ENCODE measurements at regions not wholly inside any gene's neighbourhood (a gene's known extent, or its start where the extent isn't known, plus 50 kb on each side); places are given as distances from the start of the nearest gene placed in this dataset.
"Not testable (repeated sequence)": the region's sequence is repeated elsewhere in the genome, so short reads cannot be mapped to it uniquely, and the experiment has no call there.

GRCh38 chr1:100657876-100658715, 61.4 kb upstream of the VCAM1 start:
- no peaks in the 10 kb centered on the region for H3K36me3 Mint-ChIP-seq (ENCODE audit: low read depth)
- H3K9me3 Mint-ChIP-seq = peaks cover 4% of the 10 kb centered on the region
- no peak overlapping the region for H3K27ac Mint-ChIP-seq
- ATAC-seq (no peak), DNase-seq (no peak)
- H3K4me3 Mint-ChIP-seq = no peak overlapping the region
- H3K4me1 Mint-ChIP-seq = no peaks in the 10 kb centered on the region
- H3K27me3 Mint-ChIP-seq = no peaks in the 10 kb centered on the region

- Mint-ChIP-seq H3K27me3 (no peaks in the 10 kb centered on the region), H3K36me3 (ENCODE audit: low read depth) (no peaks in the 10 kb centered on the region), H3K4me1 (no peaks in the 10 kb centered on the region), H3K4me3 (no peak overlapping the region), H3K27ac (no peak overlapping the region), H3K9me3 (peaks cover 2% of the 10 kb centered on the region)
- ATAC-seq (no peak), DNase-seq (no peak)
Observed at GRCh38 chr1:100658716-100659026, 60.9 kb upstream of the VCAM1 start.

GRCh38 chr1:100661176-100661575, 58.4 kb upstream of the VCAM1 start:
- DNase-seq = no peak
- Mint-ChIP-seq H3K27me3 (no peaks in the 10 kb centered on the region), H3K4me1 (no peaks in the 10 kb centered on the region), H3K9me3 (no peaks in the 10 kb centered on the region), H3K4me3 (no peak overlapping the region), H3K36me3 (ENCODE audit: low read depth) (no peaks in the 10 kb centered on the region), H3K27ac (no peak overlapping the region)
- ATAC-seq = no peak

GRCh38 chr1:100668494-100668893, 51.0 kb upstream of the VCAM1 start:
- H3K36me3 Mint-ChIP-seq (ENCODE audit: low read depth); H3K27ac Mint-ChIP-seq; H3K9me3 Mint-ChIP-seq; DNase-seq; H3K4me3 Mint-ChIP-seq; H3K4me1 Mint-ChIP-seq; ATAC-seq: not testable (repeated sequence)
- peaks cover 10% of the 10 kb centered on the region for H3K27me3 Mint-ChIP-seq
